Hematopoietic multipotent progenitor cell treated with erythropoietin and hydrocortisone succinate and interleukin-3 and kit ligand, for 6 days (in vitro differentiated cells): ENCODE measurements at regions not wholly inside any gene's neighbourhood (a gene's known extent, or its start where the extent isn't known, plus 50 kb on each side); places are given as distances from the start of the nearest gene placed in this dataset.

Experiments used
- DNase-seq: peaks from one replicate; pipeline ENCODE4 v3.0.0-alpha.2; 2015

GRCh38 chr2:56102866-56103265, 80.9 kb upstream of the CCDC85A start:
- DNase-seq = no peak

GRCh38 chr2:56104962-56105361, 78.8 kb upstream of the CCDC85A start:
- DNase-seq = no peak

- no peak for DNase-seq
These were observed 76.1 kb upstream of the CCDC85A start for GRCh38 chr2:56107502-56108220.

GRCh38 chr2:56108806-56109205, 75.0 kb upstream of the CCDC85A start:
- DNase-seq = no peak

GRCh38 chr2:56109994-56110393, 73.8 kb upstream of the CCDC85A start:
- DNase-seq = no peak

- DNase-seq = no peak
These were observed 70.3 kb upstream of the CCDC85A start for GRCh38 chr2:56113382-56113975.

GRCh38 chr2:56117764-56118163, 66.0 kb upstream of the CCDC85A start:
- DNase-seq = no peak

GRCh38 chr2:56118474-56118873, 65.3 kb upstream of the CCDC85A start:
- no peak for DNase-seq

- no peak for DNase-seq
These were observed 61.8 kb upstream of the CCDC85A start for GRCh38 chr2:56121995-56122394.

GRCh38 chr2:56123538-56123937, 60.3 kb upstream of the CCDC85A start:
- DNase-seq = no peak

- DNase-seq = no peak
These were observed 56.8 kb upstream of the CCDC85A start for GRCh38 chr2:56127010-56127409.

- no peak for DNase-seq
These were observed 56.2 kb upstream of the CCDC85A start for GRCh38 chr2:56127463-56128152.

- DNase-seq = no peak
These were observed 55.6 kb upstream of the CCDC85A start for GRCh38 chr2:56128235-56128634.

GRCh38 chr2:56130463-56131070, 53.2 kb upstream of the CCDC85A start:
- peak; percentile 63 for DNase-seq

GRCh38 chr2:56132138-56132537, 51.7 kb upstream of the CCDC85A start:
- peak; percentile 73 for DNase-seq

GRCh38 chr2:56133441-56133840, 50.3 kb upstream of the CCDC85A start:
- no peak for DNase-seq

GRCh38 chr2:56133931-56134629, 49.7 kb upstream of the CCDC85A start:
- peak; percentile 70 for DNase-seq
